Activated naive CD4-positive, alpha-beta T cell treated with anti-CD3 and anti-CD28 coated beads for 36 hours (primary cell): ENCODE measurements at regions not wholly inside any gene's neighbourhood (a gene's known extent, or its start where the extent isn't known, plus 50 kb on each side); places are given as distances from the start of the nearest gene placed in this dataset.
"Not testable (repeated sequence)": the region's sequence is repeated elsewhere in the genome, so short reads cannot be mapped to it uniquely, and the experiment has no call there.

Experiments used
- CTCF ChIA-PET: fragments of 350-600 bp; sonication (Branson Sonifier 250); formaldehyde crosslinking; loops from one replicate; lab custom pipeline; 2021; ENCODE audit warnings: antibody characterized with exemption; lab: Charles Lee
- DNase-seq: peaks from one replicate; pipeline ENCODE4 v3.0.0-alpha.2; 2020
- H3K27ac Mint-ChIP-seq: one replicate; pipeline ENCODE4 v1.8.0; 2021; ENCODE audit warnings: mild to moderate bottlenecking, mixed read lengths
- H3K27me3 Mint-ChIP-seq: one replicate; pipeline ENCODE4 v1.8.0; 2021; ENCODE audit warnings: low read depth, mixed read lengths
- H3K36me3 Mint-ChIP-seq: one replicate; pipeline ENCODE4 v1.8.0; 2021; ENCODE audit warnings: low read depth, mixed read lengths
- H3K4me1 Mint-ChIP-seq: one replicate; pipeline ENCODE4 v1.8.0; 2021; ENCODE audit warnings: low read depth, mixed read lengths
- H3K4me3 Mint-ChIP-seq: one replicate; pipeline ENCODE4 v1.8.0; 2021; ENCODE audit warnings: mild to moderate bottlenecking, moderate library complexity, mixed read lengths
- H3K9me3 Mint-ChIP-seq: one replicate; pipeline ENCODE4 v1.8.0; 2021; ENCODE audit warnings: mixed read lengths
- intact Hi-C: fragments of 100-400 bp; cut with micrococcal nuclease; formaldehyde crosslinking; loops from one replicate; pipeline ENCODE4 v1.15.1; 2023

DNA sequence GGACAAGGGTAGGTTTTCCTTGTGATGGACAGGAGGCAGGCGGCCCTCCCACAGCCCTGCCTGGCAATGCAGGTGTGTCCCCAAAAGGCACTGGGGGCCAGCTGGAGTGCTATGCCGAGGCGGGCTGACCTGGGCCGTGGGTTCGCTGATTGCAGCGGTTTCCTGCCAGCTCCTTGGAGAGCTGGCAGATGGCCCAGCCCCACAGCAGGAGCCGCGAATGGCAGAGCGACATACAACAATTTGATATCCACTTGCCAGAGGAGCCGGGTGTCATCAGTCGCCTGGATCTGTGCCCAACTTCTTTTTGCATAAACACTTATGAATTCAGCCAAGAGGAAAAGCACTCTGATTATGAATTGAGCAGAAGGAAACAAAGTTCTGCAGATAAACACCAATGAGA is 210.8 kb upstream of the FRG2C start:
- H3K27ac Mint-ChIP-seq, CTCF ChIA-PET, intact Hi-C loops, H3K4me3 Mint-ChIP-seq, H3K36me3 Mint-ChIP-seq, DNase-seq, H3K27me3 Mint-ChIP-seq, H3K4me1 Mint-ChIP-seq, H3K9me3 Mint-ChIP-seq: not testable (repeated sequence)

DNA sequence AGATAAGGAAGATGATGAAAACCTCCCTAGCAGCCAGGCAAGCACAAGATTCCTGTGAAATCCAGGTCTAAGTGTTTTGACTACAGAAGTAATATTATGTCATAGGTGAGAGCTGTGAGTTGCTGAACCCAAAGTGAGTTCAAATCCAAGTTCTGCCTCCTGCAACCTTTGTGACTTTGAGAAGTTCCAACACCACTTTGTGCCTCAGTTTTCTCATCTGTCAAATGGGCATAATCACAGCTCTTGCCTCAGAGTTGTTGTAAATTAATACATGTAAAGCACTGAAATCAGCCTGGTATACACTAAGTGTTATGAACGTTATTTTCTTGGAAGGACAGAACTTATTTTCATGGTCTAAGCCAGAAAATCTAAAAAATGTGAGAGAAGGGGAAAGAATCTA is 210.3 kb upstream of the FRG2C start:
- H3K4me1 Mint-ChIP-seq, H3K9me3 Mint-ChIP-seq, DNase-seq, H3K36me3 Mint-ChIP-seq, H3K27ac Mint-ChIP-seq, intact Hi-C loops, CTCF ChIA-PET, H3K4me3 Mint-ChIP-seq, H3K27me3 Mint-ChIP-seq: not testable (repeated sequence)

GRCh38 chr3:75474530-75474929 is 189.6 kb upstream of the FRG2C start:
- H3K36me3 Mint-ChIP-seq, H3K27ac Mint-ChIP-seq, CTCF ChIA-PET, H3K4me1 Mint-ChIP-seq, intact Hi-C loops, DNase-seq, H3K4me3 Mint-ChIP-seq, H3K27me3 Mint-ChIP-seq, H3K9me3 Mint-ChIP-seq: not testable (repeated sequence)

- H3K27me3 Mint-ChIP-seq, intact Hi-C loops, DNase-seq, H3K4me3 Mint-ChIP-seq, CTCF ChIA-PET, H3K27ac Mint-ChIP-seq, H3K4me1 Mint-ChIP-seq, H3K36me3 Mint-ChIP-seq: not testable (repeated sequence)
- H3K9me3 Mint-ChIP-seq, result peaks cover 12% of the 10 kb centered on the region
Measured at GRCh38 chr3:75496600-75496999, 167.5 kb upstream of the FRG2C start.

- H3K4me3 Mint-ChIP-seq, H3K4me1 Mint-ChIP-seq, H3K27me3 Mint-ChIP-seq, H3K36me3 Mint-ChIP-seq, intact Hi-C loops, CTCF ChIA-PET, DNase-seq, H3K27ac Mint-ChIP-seq: not testable (repeated sequence)
- peaks cover 32% of the 10 kb centered on the region for H3K9me3 Mint-ChIP-seq
Measured at GRCh38 chr3:75500357-75500756, 163.8 kb upstream of the FRG2C start.

DNA sequence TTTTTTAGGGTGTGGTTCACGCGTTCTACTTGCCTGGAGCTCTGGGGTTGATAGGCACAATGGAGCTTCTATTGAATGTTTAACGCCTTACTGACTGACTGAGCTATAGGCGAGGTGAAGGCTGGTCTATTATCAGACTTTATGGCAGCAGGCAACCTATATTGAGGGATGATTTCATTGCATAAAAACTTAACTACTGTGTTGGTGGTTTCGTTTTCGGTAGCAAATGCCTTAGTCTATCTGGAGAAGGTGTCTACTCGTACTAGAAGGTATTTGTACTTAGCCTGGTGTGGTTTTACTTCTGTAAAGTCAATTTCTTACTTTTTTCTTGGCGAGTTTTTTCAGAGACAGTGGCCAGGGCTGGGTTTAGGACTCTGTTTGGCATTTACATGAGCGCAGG is 162.0 kb upstream of the FRG2C start:
- peaks cover 36% of the 10 kb centered on the region for H3K9me3 Mint-ChIP-seq
- CTCF ChIA-PET, H3K4me1 Mint-ChIP-seq: not testable (repeated sequence)

DNA sequence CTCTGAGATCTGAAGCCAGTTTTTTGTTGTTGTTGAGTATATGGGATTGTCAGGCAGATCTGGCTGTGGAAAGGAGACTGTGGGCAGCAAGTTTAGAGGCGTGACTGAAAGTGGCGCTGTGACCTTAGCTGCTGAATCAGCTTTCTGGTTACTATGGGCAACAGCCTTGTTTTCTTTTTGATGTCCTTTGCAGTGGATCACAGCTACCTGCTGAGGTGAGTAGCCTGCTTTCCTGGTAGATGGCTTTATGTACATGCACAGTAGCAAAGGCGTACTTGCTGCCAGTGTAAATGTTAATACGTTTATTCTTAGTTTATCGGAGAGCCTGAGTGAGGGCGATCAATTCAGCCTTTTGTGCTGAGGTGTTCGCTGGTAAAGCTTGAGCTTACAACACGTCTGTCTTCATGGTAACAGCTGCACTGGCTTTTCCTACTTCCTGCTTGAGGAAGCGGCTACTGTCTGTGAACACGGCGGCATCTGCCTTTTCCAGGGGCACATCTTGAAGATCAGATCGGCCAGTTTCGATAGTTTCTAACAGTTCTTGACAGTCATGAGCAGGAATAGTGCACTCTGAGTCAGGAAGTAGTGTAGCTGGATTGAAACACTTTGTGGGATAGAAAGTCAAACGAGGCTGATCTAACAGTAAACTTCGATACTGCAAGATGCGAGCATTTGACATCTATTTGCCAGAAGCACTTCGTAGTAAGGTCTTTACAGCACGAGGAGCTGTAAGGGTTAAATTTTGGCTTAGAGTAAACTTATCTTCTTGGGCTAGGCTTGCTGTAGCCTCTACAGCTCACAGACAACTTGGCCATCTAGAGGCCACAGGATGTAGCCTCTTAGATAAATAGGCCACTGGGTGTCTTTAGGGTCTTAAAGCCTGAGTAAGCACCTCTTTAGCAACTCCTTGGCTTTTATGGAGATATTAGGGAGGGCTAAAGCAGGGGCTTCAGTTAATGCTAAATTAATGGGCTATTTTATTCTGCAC is 161.1 kb upstream of the FRG2C start:
- H3K36me3 Mint-ChIP-seq, H3K27ac Mint-ChIP-seq, intact Hi-C loops, H3K4me1 Mint-ChIP-seq, DNase-seq, H3K27me3 Mint-ChIP-seq, H3K4me3 Mint-ChIP-seq, CTCF ChIA-PET: not testable (repeated sequence)
- H3K9me3 Mint-ChIP-seq, result peaks cover 40% of the 10 kb centered on the region

More for the DNA sequence above, 162.0 kb upstream of the FRG2C start:
- intact Hi-C loops, DNase-seq, H3K36me3 Mint-ChIP-seq, H3K27me3 Mint-ChIP-seq, H3K27ac Mint-ChIP-seq, H3K4me3 Mint-ChIP-seq: not testable (repeated sequence)

DNA sequence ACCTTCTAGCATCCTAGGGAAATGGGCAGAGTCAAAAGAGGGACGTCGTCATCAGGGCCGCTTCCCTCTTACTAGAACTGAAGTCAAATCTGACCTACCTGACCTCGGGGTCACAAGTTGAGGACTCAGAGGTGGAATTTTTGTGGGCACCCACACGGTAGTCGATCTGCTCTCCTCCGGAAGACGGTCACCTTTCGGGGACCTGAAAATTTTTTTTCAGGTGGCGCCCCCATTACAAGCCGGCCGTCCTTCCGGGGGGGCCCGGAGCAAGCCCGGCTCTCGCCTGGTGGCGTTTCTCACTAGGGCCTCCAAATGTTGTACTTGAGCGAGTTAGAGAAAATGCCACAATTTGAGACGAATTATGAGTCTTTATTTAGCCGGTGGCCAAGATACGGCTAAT is 157.5 kb upstream of the FRG2C start:
- no peak overlapping the region for H3K27ac Mint-ChIP-seq
- H3K9me3 Mint-ChIP-seq, result peaks cover 52% of the 10 kb centered on the region
- H3K27me3 Mint-ChIP-seq, result no peaks in the 10 kb centered on the region
- intact Hi-C loops, result no loop called here
- H3K36me3 Mint-ChIP-seq, result peaks cover 15% of the 10 kb centered on the region
- CTCF ChIA-PET, result no interaction called here
- DNase-seq, result no peak
- no peak overlapping the region for H3K4me3 Mint-ChIP-seq
- no peaks in the 10 kb centered on the region for H3K4me1 Mint-ChIP-seq

- CTCF ChIA-PET, H3K27ac Mint-ChIP-seq, H3K4me3 Mint-ChIP-seq, H3K4me1 Mint-ChIP-seq, intact Hi-C loops, DNase-seq, H3K27me3 Mint-ChIP-seq: not testable (repeated sequence)
- Mint-ChIP-seq H3K9me3 (peaks cover 49% of the 10 kb centered on the region), H3K36me3 (peaks cover 15% of the 10 kb centered on the region)
Measured at GRCh38 chr3:75507956-75508355, 156.2 kb upstream of the FRG2C start.

GRCh38 chr3:75527657-75528056 is 136.5 kb upstream of the FRG2C start:
- H3K36me3 Mint-ChIP-seq, H3K4me1 Mint-ChIP-seq, H3K4me3 Mint-ChIP-seq, H3K27me3 Mint-ChIP-seq, intact Hi-C loops, H3K27ac Mint-ChIP-seq, DNase-seq, CTCF ChIA-PET: not testable (repeated sequence)
- peaks cover 16% of the 10 kb centered on the region for H3K9me3 Mint-ChIP-seq

DNA sequence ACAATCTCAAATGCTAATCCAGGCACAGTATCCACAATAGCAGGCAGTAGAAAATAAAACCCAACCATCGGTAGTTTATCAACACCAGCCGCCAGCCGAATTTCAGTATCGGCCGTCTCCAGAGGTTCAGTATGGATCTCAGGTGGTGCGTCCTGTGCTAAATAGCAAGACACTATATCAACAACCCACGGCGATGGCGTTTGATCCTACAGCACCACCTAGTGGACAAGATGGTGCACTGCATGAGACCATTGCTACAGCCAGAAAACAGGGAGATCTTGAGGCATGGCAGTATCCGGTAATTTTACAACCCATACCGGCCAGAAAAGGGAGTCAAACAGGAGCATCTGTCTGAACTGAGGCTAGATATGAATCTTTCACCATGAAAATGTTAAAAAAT is 112.0 kb upstream of the FRG2C start:
- not testable (repeated sequence) for H3K27ac Mint-ChIP-seq, H3K36me3 Mint-ChIP-seq, H3K4me1 Mint-ChIP-seq, H3K27me3 Mint-ChIP-seq, H3K4me3 Mint-ChIP-seq
- intact Hi-C loops, result loop anchor here (2.0 to 10.0 kb wide), 2 partner anchors 127 to 293 kb away; no protein-coding TSS in a partner anchor
- H3K9me3 Mint-ChIP-seq, result peaks cover 38% of the 10 kb centered on the region
- CTCF ChIA-PET, result interaction anchor here (0.6 to 0.7 kb wide), 2 partner anchors 208 to 669 kb away, joined by 3 read pairs; no protein-coding TSS in a partner anchor
- DNase-seq, result peak; percentile 23

- H3K9me3 Mint-ChIP-seq, H3K4me3 Mint-ChIP-seq, intact Hi-C loops, H3K36me3 Mint-ChIP-seq, DNase-seq, CTCF ChIA-PET, H3K27me3 Mint-ChIP-seq, H3K4me1 Mint-ChIP-seq, H3K27ac Mint-ChIP-seq: not testable (repeated sequence)
Measured at GRCh38 chr3:75564427-75564826, 99.7 kb upstream of the FRG2C start.

DNA sequence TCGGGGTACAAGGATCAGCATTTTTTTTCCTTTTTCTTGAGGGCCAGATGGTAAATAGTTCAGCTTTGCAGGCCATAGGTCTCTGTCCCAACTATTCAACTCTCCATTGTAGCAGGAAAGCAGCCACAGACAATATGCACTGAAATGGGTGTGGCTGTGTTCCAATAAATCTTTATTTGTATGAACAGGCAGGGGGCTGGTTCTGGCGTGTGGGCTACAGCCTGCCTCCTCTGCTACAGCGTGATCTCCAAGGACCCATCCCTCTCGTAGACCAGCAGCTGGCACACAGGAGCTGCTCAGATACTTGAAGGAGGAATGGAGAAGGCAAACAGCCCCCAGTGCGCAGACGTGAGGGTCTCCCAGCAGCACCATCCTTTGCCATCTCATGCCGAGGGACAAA is 91.8 kb upstream of the FRG2C start:
- intact Hi-C loops, H3K9me3 Mint-ChIP-seq, H3K27me3 Mint-ChIP-seq, H3K4me1 Mint-ChIP-seq, H3K27ac Mint-ChIP-seq, DNase-seq, H3K36me3 Mint-ChIP-seq, CTCF ChIA-PET, H3K4me3 Mint-ChIP-seq: not testable (repeated sequence)
